ENCODE measurements at regions not wholly inside any gene's neighbourhood (a gene's known extent, or its start where the extent isn't known, plus 50 kb on each side); places are given as distances from the start of the nearest gene placed in this dataset.
A peak's percentile ranks its signal among the peaks of the same experiment; 100 is the strongest.

GRCh38 chr18:45441110-45441847 is 174.0 kb upstream of the SLC14A2 start:
- Histone ChIP-seq H3K27ac (no peak overlapping the region), H3K4me1 (no peaks in the 10 kb centered on the region), H3K27me3 (no peaks in the 10 kb centered on the region), H3K4me3 (no peak overlapping the region), H3K36me3 (no peaks in the 10 kb centered on the region), H3K9me3 (no peaks in the 10 kb centered on the region)
- TF ChIP-seq, protein P1, sequence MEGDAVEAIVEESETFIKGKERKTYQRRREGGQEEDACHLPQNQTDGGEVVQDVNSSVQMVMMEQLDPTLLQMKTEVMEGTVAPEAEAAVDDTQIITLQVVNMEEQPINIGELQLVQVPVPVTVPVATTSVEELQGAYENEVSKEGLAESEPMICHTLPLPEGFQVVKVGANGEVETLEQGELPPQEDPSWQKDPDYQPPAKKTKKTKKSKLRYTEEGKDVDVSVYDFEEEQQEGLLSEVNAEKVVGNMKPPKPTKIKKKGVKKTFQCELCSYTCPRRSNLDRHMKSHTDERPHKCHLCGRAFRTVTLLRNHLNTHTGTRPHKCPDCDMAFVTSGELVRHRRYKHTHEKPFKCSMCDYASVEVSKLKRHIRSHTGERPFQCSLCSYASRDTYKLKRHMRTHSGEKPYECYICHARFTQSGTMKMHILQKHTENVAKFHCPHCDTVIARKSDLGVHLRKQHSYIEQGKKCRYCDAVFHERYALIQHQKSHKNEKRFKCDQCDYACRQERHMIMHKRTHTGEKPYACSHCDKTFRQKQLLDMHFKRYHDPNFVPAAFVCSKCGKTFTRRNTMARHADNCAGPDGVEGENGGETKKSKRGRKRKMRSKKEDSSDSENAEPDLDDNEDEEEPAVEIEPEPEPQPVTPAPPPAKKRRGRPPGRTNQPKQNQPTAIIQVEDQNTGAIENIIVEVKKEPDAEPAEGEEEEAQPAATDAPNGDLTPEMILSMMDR (IDR thresholded peaks at IDR 0.05), result peak; percentile 14
- intact Hi-C loops (cut with DNase I), result no loop called here
- DNase-seq (no peak), ATAC-seq (no peak)

DNA sequence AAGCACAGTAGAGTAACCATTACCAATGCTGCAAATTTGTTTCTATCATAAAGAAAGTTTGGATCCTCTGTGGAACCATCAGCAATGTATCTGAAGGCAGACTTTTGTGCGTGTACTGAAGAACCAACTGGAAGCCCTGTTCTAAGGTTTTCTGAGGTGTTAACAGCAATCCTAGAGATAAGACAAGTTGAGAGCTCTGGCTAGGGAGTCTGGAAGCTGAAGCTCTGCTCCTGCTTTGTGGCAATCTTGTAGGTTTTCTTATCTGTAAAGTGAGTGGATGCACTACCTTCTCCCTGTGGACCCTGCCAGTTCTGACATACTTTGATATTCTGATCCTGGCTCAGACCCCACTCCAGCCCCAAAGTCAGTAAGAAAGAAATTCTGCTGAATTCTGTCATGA is 171.2 kb upstream of the SLC14A2 start:
- ATAC-seq (no peak), DNase-seq (no peak)
- H3K9me3 ChIP-seq, result no peaks in the 10 kb centered on the region
- no peak overlapping the region for H3K27ac ChIP-seq
- H3K4me3 ChIP-seq, result no peak overlapping the region
- no peaks in the 10 kb centered on the region for H3K27me3 ChIP-seq
- intact Hi-C loops (cut with DNase I), result no loop called here
- peaks cover 7% of the 10 kb centered on the region for H3K4me1 ChIP-seq
- TF ChIP-seq, protein P1 (IDR thresholded peaks at IDR 0.05), result no peak
- no peaks in the 10 kb centered on the region for H3K36me3 ChIP-seq

- TF ChIP-seq, protein P1 (IDR thresholded peaks at IDR 0.05), result no peak
- DNase-seq (no peak), ATAC-seq (no peak)
- Histone ChIP-seq H3K4me1 (peaks cover 15% of the 10 kb centered on the region), H3K27me3 (no peaks in the 10 kb centered on the region), H3K4me3 (no peak overlapping the region), H3K27ac (no peak overlapping the region), H3K9me3 (no peaks in the 10 kb centered on the region), H3K36me3 (no peaks in the 10 kb centered on the region)
- intact Hi-C loops (cut with DNase I), result no loop called here
Measured at GRCh38 chr18:45447355-45448265, 167.7 kb upstream of the SLC14A2 start.

DNA sequence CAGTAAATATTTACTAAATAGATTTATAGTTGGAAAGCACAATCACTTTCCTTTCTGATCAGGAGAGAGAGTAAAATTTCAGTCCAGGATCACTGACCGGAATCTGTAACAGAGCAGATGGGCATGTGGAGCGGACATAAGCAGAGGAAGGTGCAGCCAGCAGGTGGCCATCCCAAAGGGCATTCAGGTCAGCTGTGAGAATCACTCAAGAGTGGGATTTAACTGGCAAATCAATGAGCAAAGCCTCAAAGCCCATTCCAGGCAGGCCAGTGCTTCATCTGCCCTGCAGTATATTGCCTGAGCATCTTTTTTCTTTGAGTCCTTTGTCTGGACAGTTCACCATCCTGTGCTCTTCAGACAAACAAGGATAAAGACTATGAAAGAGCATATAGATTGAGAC is 166.4 kb upstream of the SLC14A2 start:
- peak overlapping the region; percentile 84 for H3K27ac ChIP-seq
- DNase-seq, result no peak

GRCh38 chr18:45449418-45450227 is 165.7 kb upstream of the SLC14A2 start:
- ATAC-seq (peak; percentile 58), DNase-seq (no peak)
- Histone ChIP-seq H3K27me3 (no peaks in the 10 kb centered on the region), H3K4me1 (peaks cover 15% of the 10 kb centered on the region), H3K4me3 (no peak overlapping the region), H3K27ac (peak overlapping the region; percentile 84), H3K9me3 (no peaks in the 10 kb centered on the region), H3K36me3 (no peaks in the 10 kb centered on the region)
- intact Hi-C loops (cut with DNase I), result no loop called here
- TF ChIP-seq, protein P1 (IDR thresholded peaks at IDR 0.05), result no peak

More for the DNA sequence above, 166.4 kb upstream of the SLC14A2 start:
- H3K9me3 ChIP-seq, result no peaks in the 10 kb centered on the region
- ATAC-seq, result no peak
- intact Hi-C loops (cut with DNase I), result no loop called here
- TF ChIP-seq, protein P1 (IDR thresholded peaks at IDR 0.05), result no peak
- H3K4me3 ChIP-seq, result no peak overlapping the region
- no peaks in the 10 kb centered on the region for H3K27me3 ChIP-seq
- H3K36me3 ChIP-seq, result no peaks in the 10 kb centered on the region
- peaks cover 15% of the 10 kb centered on the region for H3K4me1 ChIP-seq

Measured in upper lobe of right lung (tissue), 1 donor.